ENCODE measurements at regions not wholly inside any gene's neighbourhood (a gene's known extent, or its start where the extent isn't known, plus 50 kb on each side); places are given as distances from the start of the nearest gene placed in this dataset.
"Not testable (repeated sequence)": the region's sequence is repeated elsewhere in the genome, so short reads cannot be mapped to it uniquely, and the experiment has no call there.

DNA sequence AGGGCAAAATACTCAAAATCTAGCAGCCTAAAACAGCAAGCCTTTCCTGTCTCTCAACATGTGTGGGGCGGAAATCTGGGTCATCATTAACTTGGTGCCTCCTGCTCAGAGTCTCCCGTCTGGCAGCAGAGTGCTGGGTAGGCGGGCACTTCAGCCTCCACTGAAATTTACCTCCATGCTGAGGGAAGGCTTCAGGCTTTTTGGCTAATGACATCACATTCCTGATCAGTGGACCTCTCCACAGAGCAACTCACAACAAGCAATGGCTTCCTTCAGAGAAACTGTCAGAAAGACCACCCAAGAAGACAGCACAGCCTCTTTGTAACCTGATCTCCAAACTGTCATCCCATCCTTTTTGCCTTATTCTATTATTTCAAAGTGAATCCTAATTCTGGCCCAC is 1109.0 kb downstream of the UQCRFS1 start:
- FAIRE-seq (peak; percentile 32), DNase-seq (ENCODE audit: low read depth in 1 of 2, low spot score in 1 of 2) (no peak), ATAC-seq (no peak)
- H3K4me3 ChIP-seq: no peak overlapping the region
- H3K4me2 ChIP-seq: no peak overlapping the region
- H3K27ac ChIP-seq: no peak overlapping the region
- CTCF ChIA-PET: no interaction called here
- no peaks in the 10 kb centered on the region for H3K4me1 ChIP-seq
- H3K9me3 ChIP-seq: peaks cover 4% of the 10 kb centered on the region; the same call in 2 of the 3 replicates
- WGBS (ENCODE audit: missing lambda C conversion rate): 2% methylated on average over 3 of the region's 3 CpGs
- POLR2A ChIA-PET: no interaction called here
- no peak for TF ChIP-seq KDM1A (IDR thresholded peaks at IDR 0.05; ENCODE audit: low read depth)
- no peak for TF ChIP-seq SREBF2 (IDR thresholded peaks at IDR 0.05)
- TF ChIP-seq RARB (CRISPR knock-in tag; IDR thresholded peaks at IDR 0.05): no peak
- TF ChIP-seq CBX8 (IDR thresholded peaks at IDR 0.05): no peak
- no peak for TF ChIP-seq TP53 (CRISPR knock-in tag; IDR thresholded peaks at IDR 0.05)
- no peak for TF ChIP-seq FOSB (CRISPR knock-in tag; IDR thresholded peaks at IDR 0.05)

DNA sequence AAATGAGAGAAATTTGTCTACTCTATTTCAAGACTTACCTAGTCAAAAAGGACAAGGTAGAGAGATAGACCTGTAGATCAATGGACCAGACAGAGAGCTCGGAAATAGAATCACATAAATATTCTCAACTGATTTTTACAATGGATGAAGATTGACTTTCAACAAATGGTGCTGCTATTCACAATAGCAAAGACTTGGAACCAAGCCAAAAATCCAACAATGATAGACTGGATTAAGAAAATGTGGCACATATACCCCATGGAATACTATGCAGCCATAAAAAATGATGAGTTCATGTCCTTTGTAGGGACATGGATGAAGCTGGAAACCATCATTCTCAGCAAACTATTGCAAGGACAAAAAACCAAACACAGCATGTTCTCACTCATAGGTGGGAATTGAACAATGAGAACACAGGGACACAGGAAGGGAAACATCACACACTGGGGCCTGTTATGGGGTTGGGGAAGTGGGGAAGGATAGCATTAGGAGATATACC is 1128.2 kb downstream of the UQCRFS1 start:
- H3K4me2 ChIP-seq; H3K4me1 ChIP-seq; DNase-seq (ENCODE audit: low read depth in 1 of 2, low spot score in 1 of 2); H3K9me3 ChIP-seq; FAIRE-seq; POLR2A ChIA-PET; CTCF ChIA-PET; H3K4me3 ChIP-seq; ATAC-seq; H3K27ac ChIP-seq: not testable (repeated sequence)
- 2% methylated on average over 1 of the region's 1 CpG for WGBS (ENCODE audit: missing lambda C conversion rate)

- FAIRE-seq (no peak), ATAC-seq (no peak), DNase-seq (ENCODE audit: low read depth in 1 of 2, low spot score in 1 of 2) (no peak)
- no peaks in the 10 kb centered on the region for H3K4me1 ChIP-seq
- no peak for TF ChIP-seq NPAS2 (CRISPR knock-in tag; IDR thresholded peaks at IDR 0.05; ENCODE audit: borderline replicate concordance)
- no peak for TF ChIP-seq RNF2 (IDR thresholded peaks at IDR 0.05; ENCODE audit: borderline replicate concordance, low read depth)
- TF ChIP-seq CBX2 (IDR thresholded peaks at IDR 0.05; ENCODE audit: borderline replicate concordance, low read depth): no peak
- TF ChIP-seq ZC3H11A (IDR thresholded peaks at IDR 0.05): no peak
- TF ChIP-seq PHF8 (IDR thresholded peaks at IDR 0.05; ENCODE audit: borderline replicate concordance, low read depth): no peak
- TF ChIP-seq HEYL (CRISPR knock-in tag; IDR thresholded peaks at IDR 0.05): no peak
- TF ChIP-seq EP300 (IDR thresholded peaks at IDR 0.05): no peak
- TF ChIP-seq, protein P1, sequence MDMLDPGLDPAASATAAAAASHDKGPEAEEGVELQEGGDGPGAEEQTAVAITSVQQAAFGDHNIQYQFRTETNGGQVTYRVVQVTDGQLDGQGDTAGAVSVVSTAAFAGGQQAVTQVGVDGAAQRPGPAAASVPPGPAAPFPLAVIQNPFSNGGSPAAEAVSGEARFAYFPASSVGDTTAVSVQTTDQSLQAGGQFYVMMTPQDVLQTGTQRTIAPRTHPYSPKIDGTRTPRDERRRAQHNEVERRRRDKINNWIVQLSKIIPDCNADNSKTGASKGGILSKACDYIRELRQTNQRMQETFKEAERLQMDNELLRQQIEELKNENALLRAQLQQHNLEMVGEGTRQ (IDR thresholded peaks at IDR 0.05): no peak
- no peak for TF ChIP-seq KDM1A (IDR thresholded peaks at IDR 0.05; ENCODE audit: low read depth)
- no peak for TF ChIP-seq CHD4 (IDR thresholded peaks at IDR 0.05; ENCODE audit: borderline replicate concordance)
- no peak for TF ChIP-seq POLR2AphosphoS2 (conservative IDR thresholded peaks at IDR 0.05; ENCODE audit: low read length)
- no peak for TF ChIP-seq HDAC2 (IDR thresholded peaks at IDR 0.05)
- TF ChIP-seq HOXB5 (CRISPR knock-in tag; IDR thresholded peaks at IDR 0.05): no peak
- no peak for TF ChIP-seq NR3C1 (IDR thresholded peaks at IDR 0.05)
- no peak for TF ChIP-seq GATA3 (IDR thresholded peaks at IDR 0.05; ENCODE audit: borderline replicate concordance)
- peaks cover 29% of the 10 kb centered on the region for H3K9me3 ChIP-seq
- no peak overlapping the region for H3K4me2 ChIP-seq
- no peak overlapping the region for H3K4me3 ChIP-seq
- POLR2A ChIA-PET: no interaction called here
- no peak overlapping the region for H3K27ac ChIP-seq
- 3% methylated on average over 4 of the region's 4 CpGs for WGBS (ENCODE audit: missing lambda C conversion rate)
- CTCF ChIA-PET: no interaction called here
Measured at GRCh38 chr19:28076628-28077027, 1136.3 kb downstream of the UQCRFS1 start.

- TF ChIP-seq KDM5A (IDR thresholded peaks at IDR 0.05): no peak
- TF ChIP-seq CEBPB (IDR thresholded peaks at IDR 0.05): no peak
- no peak for TF ChIP-seq MAX (IDR thresholded peaks at IDR 0.05)
- no peak for TF ChIP-seq FOSB (CRISPR knock-in tag; IDR thresholded peaks at IDR 0.05)
- TF ChIP-seq, protein P2, sequence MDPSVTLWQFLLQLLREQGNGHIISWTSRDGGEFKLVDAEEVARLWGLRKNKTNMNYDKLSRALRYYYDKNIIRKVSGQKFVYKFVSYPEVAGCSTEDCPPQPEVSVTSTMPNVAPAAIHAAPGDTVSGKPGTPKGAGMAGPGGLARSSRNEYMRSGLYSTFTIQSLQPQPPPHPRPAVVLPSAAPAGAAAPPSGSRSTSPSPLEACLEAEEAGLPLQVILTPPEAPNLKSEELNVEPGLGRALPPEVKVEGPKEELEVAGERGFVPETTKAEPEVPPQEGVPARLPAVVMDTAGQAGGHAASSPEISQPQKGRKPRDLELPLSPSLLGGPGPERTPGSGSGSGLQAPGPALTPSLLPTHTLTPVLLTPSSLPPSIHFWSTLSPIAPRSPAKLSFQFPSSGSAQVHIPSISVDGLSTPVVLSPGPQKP (IDR thresholded peaks at IDR 0.05; ENCODE audit: low read depth, low read length): no peak
- no peak for TF ChIP-seq NPAS2 (CRISPR knock-in tag; IDR thresholded peaks at IDR 0.05; ENCODE audit: borderline replicate concordance)
- no peak for TF ChIP-seq RARB (CRISPR knock-in tag; IDR thresholded peaks at IDR 0.05)
- TF ChIP-seq RAD21 (conservative IDR thresholded peaks at IDR 0.05 in 1 of 2, IDR thresholded peaks at IDR 0.05 in 1 of 2): no peak
- TF ChIP-seq PHF8 (IDR thresholded peaks at IDR 0.05; ENCODE audit: borderline replicate concordance, low read depth): no peak
- no peak for TF ChIP-seq ZSCAN20 (CRISPR knock-in tag; IDR thresholded peaks at IDR 0.05)
- TF ChIP-seq JUN (IDR thresholded peaks at IDR 0.05): no peak
- no peak for TF ChIP-seq HEYL (CRISPR knock-in tag; IDR thresholded peaks at IDR 0.05)
- no peak for TF ChIP-seq HOXB13 (CRISPR knock-in tag; IDR thresholded peaks at IDR 0.05; ENCODE audit: low read depth)
- no peak for TF ChIP-seq RNF2 (IDR thresholded peaks at IDR 0.05; ENCODE audit: borderline replicate concordance, low read depth)
- TF ChIP-seq POLR2AphosphoS2 (conservative IDR thresholded peaks at IDR 0.05; ENCODE audit: low read length): no peak
- TF ChIP-seq NR3C1 (IDR thresholded peaks at IDR 0.05): no peak
- no peak overlapping the region for H3K4me3 ChIP-seq
- H3K4me1 ChIP-seq: no peaks in the 10 kb centered on the region
- no peak overlapping the region for H3K4me2 ChIP-seq
- ATAC-seq (no peak), DNase-seq (ENCODE audit: low read depth in 1 of 2, low spot score in 1 of 2) (no peak), FAIRE-seq (no peak)
- no peak overlapping the region for H3K27ac ChIP-seq
- H3K9me3 ChIP-seq: peaks cover 27% of the 10 kb centered on the region
- 8% methylated on average over 1 of the region's 1 CpG for WGBS (ENCODE audit: missing lambda C conversion rate)
- POLR2A ChIA-PET: no interaction called here
- CTCF ChIA-PET: interaction anchor here (0.8 kb wide), 1 partner anchor 16 kb away, joined by 3 read pairs; no protein-coding TSS in a partner anchor
Measured at GRCh38 chr19:28075229-28075628, 1137.7 kb downstream of the UQCRFS1 start.

Measured in A549 (cell line).